LNCAP (cell line): ENCODE measurements at regions not wholly inside any gene's neighbourhood (a gene's known extent, or its start where the extent isn't known, plus 50 kb on each side); places are given as distances from the start of the nearest gene placed in this dataset.
A peak's percentile ranks its signal among the peaks of the same experiment; 100 is the strongest.

Experiments
- CTCF ChIP-seq: fragments of 450-650 bp; IDR thresholded peaks from 2 replicates; pipeline ENCODE4 v1.5.1; 2017; ENCODE audit warnings: mild to moderate bottlenecking

GRCh38 chr5:1656271-1656975 is 132.7 kb upstream of the LPCAT1 start:
- TF ChIP-seq CTCF = no peak

DNA sequence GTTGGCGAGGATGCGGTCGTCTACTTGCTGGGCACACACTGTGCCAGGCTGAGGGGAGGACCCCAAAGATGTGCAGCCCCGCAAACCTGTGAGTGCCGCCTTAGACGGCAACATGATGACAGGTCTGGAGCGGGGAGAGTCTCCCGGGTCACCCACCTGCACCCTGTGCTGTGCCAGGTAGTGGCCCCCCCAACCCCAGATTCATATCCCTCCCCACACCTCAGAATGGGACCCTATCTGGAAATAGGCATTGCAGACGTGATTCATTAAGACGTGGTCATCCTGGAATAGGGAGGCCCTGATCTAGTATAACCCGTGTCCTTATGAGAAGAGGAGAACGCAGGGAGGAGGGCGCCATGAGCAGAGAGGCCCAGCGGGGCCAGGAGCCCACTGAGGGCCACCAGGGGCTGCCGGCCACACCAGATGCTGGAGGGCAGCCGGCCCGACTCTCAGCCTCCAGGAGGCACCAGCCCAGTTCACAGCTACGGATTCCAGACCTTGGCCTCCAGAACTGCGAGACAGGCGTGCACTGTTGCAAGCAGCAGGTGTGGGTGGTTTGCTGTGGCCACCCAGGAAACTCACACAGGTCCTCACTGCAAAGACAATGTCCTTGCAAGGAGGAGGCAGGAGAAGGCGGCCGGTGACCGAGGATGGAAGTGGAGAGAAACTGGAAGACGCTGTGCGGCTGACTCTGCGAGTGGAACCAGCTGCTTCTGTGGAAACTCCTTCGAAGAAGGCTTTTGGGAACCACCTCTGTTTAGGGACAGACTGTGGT is 131.9 kb upstream of the LPCAT1 start:
- no peak for TF ChIP-seq CTCF

GRCh38 chr5:1654786-1655495 is 131.2 kb upstream of the LPCAT1 start:
- no peak for TF ChIP-seq CTCF

DNA sequence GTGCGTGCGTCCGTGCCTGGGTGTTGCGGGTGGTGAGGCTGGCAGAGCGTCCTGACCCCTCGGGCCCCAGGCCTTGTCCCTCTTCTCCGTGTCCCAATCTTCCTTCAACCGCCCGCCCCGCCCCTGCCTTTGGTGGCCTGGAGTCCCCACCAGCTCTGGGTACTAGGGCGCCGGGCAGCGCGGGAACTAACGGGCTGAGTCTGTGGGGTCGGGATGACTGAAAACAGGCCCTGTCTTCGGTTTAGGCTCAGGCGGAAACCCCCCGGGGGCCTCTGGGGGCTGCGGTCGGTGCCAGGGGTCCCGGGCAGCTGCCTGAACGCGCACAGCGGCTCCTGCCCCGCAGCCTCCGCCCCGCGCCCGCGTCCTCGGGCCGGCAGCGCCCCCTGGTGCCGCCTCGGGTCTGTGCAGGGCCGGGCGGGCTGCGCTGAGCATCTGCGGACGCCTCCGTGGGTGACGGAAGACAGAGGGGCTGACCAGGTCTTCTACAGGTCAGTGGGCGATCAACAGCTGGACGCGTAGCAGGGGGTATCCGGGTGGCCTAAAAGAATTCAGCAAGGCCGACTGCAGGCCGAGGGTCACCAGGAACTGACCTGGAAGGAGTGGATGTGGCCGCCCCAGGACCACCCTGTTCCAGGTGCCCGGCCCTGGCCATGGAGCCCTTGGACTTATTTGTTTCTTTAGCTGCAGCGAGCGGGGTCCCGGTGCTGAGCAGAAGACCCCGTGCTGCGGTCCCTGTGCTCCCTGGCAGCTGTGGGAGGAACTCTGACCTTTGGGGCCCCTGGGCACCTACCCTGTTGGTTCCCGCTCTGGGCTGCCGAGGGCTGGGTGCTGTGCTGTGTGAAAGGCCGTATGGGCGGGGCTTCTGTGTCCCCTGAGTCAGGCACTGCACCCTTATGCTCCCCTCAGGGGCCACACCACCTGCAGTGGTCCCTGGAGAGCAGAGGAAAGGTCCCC is 130.2 kb upstream of the LPCAT1 start:
- peak; percentile 70 for TF ChIP-seq CTCF

GRCh38 chr5:1652873-1653697 is 129.3 kb upstream of the LPCAT1 start:
- no peak for TF ChIP-seq CTCF

- no peak for TF ChIP-seq CTCF
Measured at GRCh38 chr5:1651971-1652872, 128.5 kb upstream of the LPCAT1 start.
